Activated CD8-positive, alpha-beta memory T cell treated with anti-CD3 and anti-CD28 coated beads, Interleukin-2, amount 50 U/mL, for 24 hours (primary cell): ENCODE measurements at regions not wholly inside any gene's neighbourhood (a gene's known extent, or its start where the extent isn't known, plus 50 kb on each side); places are given as distances from the start of the nearest gene placed in this dataset.
"Not testable (repeated sequence)": the region's sequence is repeated elsewhere in the genome, so short reads cannot be mapped to it uniquely, and the experiment has no call there.

Source experiments
- DNase-seq: peaks from one replicate; pipeline ENCODE4 v3.0.0-alpha.2; 2020; ENCODE audit errors: extremely low read depth

- DNase-seq = no peak
Measured at GRCh38 chr13:22936228-22936627, 244.6 kb upstream of the SGCG start.

- no peak for DNase-seq
Measured at GRCh38 chr13:22937241-22937640, 243.5 kb upstream of the SGCG start.

GRCh38 chr13:22937953-22938352 is 242.8 kb upstream of the SGCG start:
- DNase-seq = no peak

- no peak for DNase-seq
Measured at GRCh38 chr13:22938576-22938975, 242.2 kb upstream of the SGCG start.

- no peak for DNase-seq
Measured at GRCh38 chr13:22939157-22939556, 241.6 kb upstream of the SGCG start.

GRCh38 chr13:22940090-22940710 is 240.6 kb upstream of the SGCG start:
- no peak for DNase-seq

- DNase-seq = no peak
Measured at GRCh38 chr13:22940736-22941135, 240.0 kb upstream of the SGCG start.

GRCh38 chr13:22941495-22941894 is 239.3 kb upstream of the SGCG start:
- not testable (repeated sequence) for DNase-seq

GRCh38 chr13:22942831-22943230 is 237.9 kb upstream of the SGCG start:
- not testable (repeated sequence) for DNase-seq

GRCh38 chr13:22944378-22944777 is 236.4 kb upstream of the SGCG start:
- DNase-seq = no peak

GRCh38 chr13:22945321-22946226 is 235.2 kb upstream of the SGCG start:
- DNase-seq = no peak

- no peak for DNase-seq
Measured at GRCh38 chr13:22948421-22948820, 232.4 kb upstream of the SGCG start.

- DNase-seq = not testable (repeated sequence)
Measured at GRCh38 chr13:22952018-22952417, 228.8 kb upstream of the SGCG start.

- not testable (repeated sequence) for DNase-seq
Measured at GRCh38 chr13:22955147-22955546, 225.6 kb upstream of the SGCG start.

GRCh38 chr13:22956456-22957115 is 224.2 kb upstream of the SGCG start:
- not testable (repeated sequence) for DNase-seq

- DNase-seq = not testable (repeated sequence)
Measured at GRCh38 chr13:22959859-22960258, 220.9 kb upstream of the SGCG start.

- no peak for DNase-seq
Measured at GRCh38 chr13:22960827-22961226, 220.0 kb upstream of the SGCG start.

GRCh38 chr13:22961342-22961741 is 219.4 kb upstream of the SGCG start:
- DNase-seq = not testable (repeated sequence)

GRCh38 chr13:22961835-22962537 is 218.8 kb upstream of the SGCG start:
- DNase-seq = no peak

GRCh38 chr13:22963384-22964053 is 217.3 kb upstream of the SGCG start:
- DNase-seq = not testable (repeated sequence)

GRCh38 chr13:22964245-22964966 is 216.4 kb upstream of the SGCG start:
- no peak for DNase-seq
